HL-60 (cell line): ENCODE measurements at regions not wholly inside any gene's neighbourhood (a gene's known extent, or its start where the extent isn't known, plus 50 kb on each side); places are given as distances from the start of the nearest gene placed in this dataset.

Source experiments
- POLR2AphosphoS5 ChIP-seq: IDR thresholded peaks from 2 replicates; pipeline ENCODE4 v1.6.1; 2012; ENCODE audit warnings: low read depth
- SPI1 ChIP-seq: IDR thresholded peaks from 2 replicates; pipeline ENCODE4 v1.6.1; 2012; ENCODE audit warnings: low read depth, mild to moderate bottlenecking, borderline replicate concordance
- TF ChIP-seq, protein P1 (sequence below): IDR thresholded peaks from one replicate; pipeline ENCODE4 v1.5.1; 2011; ENCODE audit warnings: low read length, control low read depth, inconsistent platforms; ENCODE audit not compliant: insufficient read depth
- TF ChIP-seq, protein P2 (sequence below): IDR thresholded peaks from 2 replicates; pipeline ENCODE4 v1.6.1; 2012; ENCODE audit warnings: low read depth; ENCODE audit not compliant: insufficient replicate concordance

DNA sequence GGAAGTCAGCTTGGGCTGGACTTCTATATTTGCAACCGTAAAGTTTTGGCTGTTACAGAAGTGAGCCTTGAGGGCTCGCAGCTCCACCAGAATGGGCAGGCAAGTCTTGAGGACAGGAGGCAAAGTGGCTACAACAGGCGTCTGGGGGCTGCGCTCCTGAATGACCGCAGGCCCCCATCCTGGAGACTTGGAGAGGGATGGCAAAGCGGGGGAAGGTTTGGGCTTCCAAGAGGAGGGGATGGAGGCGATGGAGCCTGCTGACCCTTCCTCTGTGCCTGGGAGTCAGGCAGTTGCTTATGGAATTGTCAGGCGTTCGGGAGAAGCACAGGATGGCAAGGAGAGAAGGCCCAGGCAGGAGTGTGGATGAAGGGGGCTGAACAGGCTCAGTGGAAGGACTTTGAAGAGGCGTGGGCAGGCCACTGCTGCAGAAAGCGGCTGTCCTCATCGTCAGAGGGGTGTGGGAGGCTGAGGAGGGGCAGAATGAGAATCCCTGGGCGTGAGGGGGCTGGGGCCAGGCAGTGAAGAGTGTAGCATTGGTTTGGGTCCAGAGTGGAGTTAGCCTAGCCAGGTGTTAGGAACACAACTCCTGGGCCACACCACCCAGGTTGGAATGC is 72.3 kb downstream of the INHBB start:
- TF ChIP-seq, protein P1, sequence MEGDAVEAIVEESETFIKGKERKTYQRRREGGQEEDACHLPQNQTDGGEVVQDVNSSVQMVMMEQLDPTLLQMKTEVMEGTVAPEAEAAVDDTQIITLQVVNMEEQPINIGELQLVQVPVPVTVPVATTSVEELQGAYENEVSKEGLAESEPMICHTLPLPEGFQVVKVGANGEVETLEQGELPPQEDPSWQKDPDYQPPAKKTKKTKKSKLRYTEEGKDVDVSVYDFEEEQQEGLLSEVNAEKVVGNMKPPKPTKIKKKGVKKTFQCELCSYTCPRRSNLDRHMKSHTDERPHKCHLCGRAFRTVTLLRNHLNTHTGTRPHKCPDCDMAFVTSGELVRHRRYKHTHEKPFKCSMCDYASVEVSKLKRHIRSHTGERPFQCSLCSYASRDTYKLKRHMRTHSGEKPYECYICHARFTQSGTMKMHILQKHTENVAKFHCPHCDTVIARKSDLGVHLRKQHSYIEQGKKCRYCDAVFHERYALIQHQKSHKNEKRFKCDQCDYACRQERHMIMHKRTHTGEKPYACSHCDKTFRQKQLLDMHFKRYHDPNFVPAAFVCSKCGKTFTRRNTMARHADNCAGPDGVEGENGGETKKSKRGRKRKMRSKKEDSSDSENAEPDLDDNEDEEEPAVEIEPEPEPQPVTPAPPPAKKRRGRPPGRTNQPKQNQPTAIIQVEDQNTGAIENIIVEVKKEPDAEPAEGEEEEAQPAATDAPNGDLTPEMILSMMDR = no peak
- TF ChIP-seq SPI1 = no peak
- TF ChIP-seq POLR2AphosphoS5 = no peak
- TF ChIP-seq, protein P2, sequence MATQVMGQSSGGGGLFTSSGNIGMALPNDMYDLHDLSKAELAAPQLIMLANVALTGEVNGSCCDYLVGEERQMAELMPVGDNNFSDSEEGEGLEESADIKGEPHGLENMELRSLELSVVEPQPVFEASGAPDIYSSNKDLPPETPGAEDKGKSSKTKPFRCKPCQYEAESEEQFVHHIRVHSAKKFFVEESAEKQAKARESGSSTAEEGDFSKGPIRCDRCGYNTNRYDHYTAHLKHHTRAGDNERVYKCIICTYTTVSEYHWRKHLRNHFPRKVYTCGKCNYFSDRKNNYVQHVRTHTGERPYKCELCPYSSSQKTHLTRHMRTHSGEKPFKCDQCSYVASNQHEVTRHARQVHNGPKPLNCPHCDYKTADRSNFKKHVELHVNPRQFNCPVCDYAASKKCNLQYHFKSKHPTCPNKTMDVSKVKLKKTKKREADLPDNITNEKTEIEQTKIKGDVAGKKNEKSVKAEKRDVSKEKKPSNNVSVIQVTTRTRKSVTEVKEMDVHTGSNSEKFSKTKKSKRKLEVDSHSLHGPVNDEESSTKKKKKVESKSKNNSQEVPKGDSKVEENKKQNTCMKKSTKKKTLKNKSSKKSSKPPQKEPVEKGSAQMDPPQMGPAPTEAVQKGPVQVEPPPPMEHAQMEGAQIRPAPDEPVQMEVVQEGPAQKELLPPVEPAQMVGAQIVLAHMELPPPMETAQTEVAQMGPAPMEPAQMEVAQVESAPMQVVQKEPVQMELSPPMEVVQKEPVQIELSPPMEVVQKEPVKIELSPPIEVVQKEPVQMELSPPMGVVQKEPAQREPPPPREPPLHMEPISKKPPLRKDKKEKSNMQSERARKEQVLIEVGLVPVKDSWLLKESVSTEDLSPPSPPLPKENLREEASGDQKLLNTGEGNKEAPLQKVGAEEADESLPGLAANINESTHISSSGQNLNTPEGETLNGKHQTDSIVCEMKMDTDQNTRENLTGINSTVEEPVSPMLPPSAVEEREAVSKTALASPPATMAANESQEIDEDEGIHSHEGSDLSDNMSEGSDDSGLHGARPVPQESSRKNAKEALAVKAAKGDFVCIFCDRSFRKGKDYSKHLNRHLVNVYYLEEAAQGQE = no peak
